HepG2 (cell line): ENCODE measurements at regions not wholly inside any gene's neighbourhood (a gene's known extent, or its start where the extent isn't known, plus 50 kb on each side); places are given as distances from the start of the nearest gene placed in this dataset.

Source experiments
- ATAC-seq: fragments of 200-7000 bp; cut with Tn5 transposase; 3 replicates; pipeline ENCODE4 v1.9.1; 2020; ENCODE audit warnings: mild to moderate bottlenecking, moderate library complexity
- BruUV-seq: library from RNA; stranded (reverse); fragments of 400-500 nt; replicated peaks from 2 replicates; lab custom pipeline; 2021; lab: Mats Ljungman, UMichigan
- CTCF ChIA-PET: fragments of 300-600 bp; formaldehyde crosslinking; extraction: SDS; loops from one replicate; lab custom pipeline; 2021; ENCODE audit warnings: low total read pairs, inconsistent platforms, low intra/inter-chr PET ratio; lab: Yijun Ruan, JAX
- POLR2A ChIA-PET: fragments of 350-600 bp; sonication (Branson Sonifier 250); formaldehyde crosslinking; loops from one replicate; lab custom pipeline; 2020; ENCODE audit warnings: antibody characterized with exemption, inconsistent platforms; lab: Yijun Ruan, JAX
- DNase-seq: peaks from one replicate; pipeline ENCODE4 v3.0.0-alpha.2; 2015; ENCODE audit warnings: low spot score
- FAIRE-seq: peaks from 3 replicates; lab custom pipeline; 2011; peaks lifted over from hg19 to GRCh38; lab: Jason Lieb, UNC
- H2AFZ ChIP-seq: one replicate; pipeline ENCODE4 v1.6.1; 2011; ENCODE audit warnings: low read length, inconsistent platforms
- H3K27ac ChIP-seq: fragments of 300-600 bp; 3 replicates; pipeline ENCODE4 v1.8.0; 2011; ENCODE audit warnings: mixed run types, mild to moderate bottlenecking, mixed read lengths, low read length, inconsistent platforms; ENCODE audit not compliant: insufficient read depth; ENCODE audit errors: extremely low read length
- H3K27me3 ChIP-seq, 2 experiments: fragments of 200-600 bp in 1 of 2; 2 replicates in 1 of 2; 3 replicates in 1 of 2; pipeline versions ENCODE4 v1.6.0 to v1.8.0; 2011; ENCODE audit warnings: low read length in 2 of 2, mild to moderate bottlenecking in 2 of 2, moderate library complexity in 2 of 2, inconsistent platforms in 1 of 2; ENCODE audit not compliant: insufficient read depth in 2 of 2, control insufficient read depth in 1 of 2
- H3K36me3 ChIP-seq, 2 experiments: fragments of 200-600 bp in 1 of 2; replicated peaks in 1 of 2; 2 replicates in 1 of 2; 3 replicates in 1 of 2; pipeline versions ENCODE4 v1.5.1 to v1.8.0; 2011; ENCODE audit warnings: low read length in 2 of 2, inconsistent platforms in 1 of 2; ENCODE audit not compliant: insufficient read depth in 2 of 2, control insufficient read depth in 1 of 2
- H3K4me1 ChIP-seq: 2 replicates; pipeline ENCODE4 v1.5.1; 2012; ENCODE audit warnings: low read length, inconsistent platforms; ENCODE audit not compliant: insufficient read depth
- H3K4me2 ChIP-seq: 2 replicates; pipeline ENCODE4 v1.6.0; 2011; ENCODE audit warnings: low read depth, low read length, inconsistent platforms
- H3K4me3 ChIP-seq, 3 experiments: fragments of 200-600 bp in 1 of 3; sonication (generic), shearing (Covaris generic) in 1 of 3; replicated peaks in 1 of 3; 2 replicates each; pipeline ENCODE4 v1.5.1; 2011 to 2016; ENCODE audit warnings: low read length in 3 of 3, inconsistent platforms in 2 of 3, low read depth in 2 of 3, mild to moderate bottlenecking in 2 of 3, control low read depth in 1 of 3, mixed read lengths in 1 of 3; ENCODE audit not compliant: insufficient read depth in 1 of 3
- H3K79me2 ChIP-seq: one replicate; pipeline ENCODE4 v1.6.1; 2011; ENCODE audit warnings: low read length, inconsistent platforms; ENCODE audit not compliant: insufficient read depth
- H3K9ac ChIP-seq: 2 replicates; pipeline ENCODE4 v1.6.0; 2011; ENCODE audit warnings: mild to moderate bottlenecking, low read depth, low read length, inconsistent platforms; ENCODE audit not compliant: insufficient read depth
- H3K9me3 ChIP-seq: 2 replicates; pipeline ENCODE4 v1.5.1; 2012; ENCODE audit warnings: mild to moderate bottlenecking, low read length
- H4K20me1 ChIP-seq: 2 replicates; pipeline ENCODE4 v1.6.0; 2011; ENCODE audit warnings: inconsistent platforms, mild to moderate bottlenecking, low read length, moderate library complexity; ENCODE audit not compliant: insufficient read depth
- AHR ChIP-seq: IDR thresholded peaks from 2 replicates; pipeline ENCODE4 v1.6.1; 2018; ENCODE audit warnings: missing genetic modification reagents, missing compliant biosample characterization
- CEBPB ChIP-seq: IDR thresholded peaks from 2 replicates; pipeline ENCODE4 v1.6.1; 2011; ENCODE audit warnings: low read depth, low read length, improper control_type of control experiment, borderline replicate concordance
- EED ChIP-seq: sonication (generic); formaldehyde crosslinking; IDR thresholded peaks from 2 replicates; pipeline ENCODE4 v1.5.0; 2020; ENCODE audit warnings: mild to moderate bottlenecking, missing genetic modification reagents
- FIP1L1 ChIP-seq: fragments of 200-400 bp; formaldehyde crosslinking; IDR thresholded peaks from 2 replicates; pipeline ENCODE4 v1.6.1; 2018; ENCODE audit warnings: low read depth, mild to moderate bottlenecking, low read length, moderate library complexity, borderline replicate concordance; ENCODE audit not compliant: insufficient read depth
- HNF4G ChIP-seq, 2 experiments: sonication (generic) in 1 of 2; formaldehyde crosslinking in 1 of 2; IDR thresholded peaks; 2 replicates each; pipeline versions ENCODE4 v1.4.0 to v1.6.1; 2011 to 2020; ENCODE audit warnings: borderline replicate concordance in 2 of 2, low read depth in 2 of 2, mild to moderate bottlenecking in 2 of 2, low read length in 1 of 2, missing genetic modification reagents in 1 of 2, moderate library complexity in 1 of 2
- NFATC3 ChIP-seq: sonication (generic); formaldehyde crosslinking; IDR thresholded peaks from 2 replicates; pipeline ENCODE4 v1.5.1; 2020; ENCODE audit warnings: mild to moderate bottlenecking, missing genetic modification reagents
- POLR2A ChIP-seq, 2 experiments: IDR thresholded peaks; 2 replicates each; pipeline ENCODE4 v1.6.1; 2011; ENCODE audit warnings: low read depth in 2 of 2, low read length in 2 of 2, mild to moderate bottlenecking in 1 of 2, moderate library complexity in 1 of 2; ENCODE audit not compliant: insufficient read depth in 1 of 2
- SMAD1 ChIP-seq: sonication (generic); formaldehyde crosslinking; IDR thresholded peaks from 2 replicates; pipeline ENCODE4 v1.4.0; 2020; ENCODE audit warnings: missing genetic modification reagents, low read depth, mild to moderate bottlenecking, borderline replicate concordance
- U2AF1 ChIP-seq: fragments of 200-400 bp; formaldehyde crosslinking; optimal IDR thresholded peaks from 2 replicates; pipeline ENCODE3; 2017; ENCODE audit warnings: mild to moderate bottlenecking, low read depth, low read length
- ZNF430 ChIP-seq: sonication (generic); formaldehyde crosslinking; IDR thresholded peaks from 2 replicates; pipeline ENCODE4 v1.9.0; 2021; ENCODE audit warnings: mild to moderate bottlenecking, missing genetic modification reagents
- ZNF607 ChIP-seq: sonication (generic); formaldehyde crosslinking; IDR thresholded peaks from 2 replicates; pipeline ENCODE4 v1.5.1; 2020; ENCODE audit warnings: missing genetic modification reagents, mild to moderate bottlenecking, borderline replicate concordance
- ZNF7 ChIP-seq: IDR thresholded peaks from 2 replicates; pipeline ENCODE4 v1.6.1; 2016; ENCODE audit warnings: missing biosample characterization, missing genetic modification reagents
- ZNF746 ChIP-seq: sonication (generic); formaldehyde crosslinking; IDR thresholded peaks from 2 replicates; pipeline ENCODE4 v1.8.0; 2022; ENCODE audit warnings: mild to moderate bottlenecking, missing genetic modification reagents
- ZNF83 ChIP-seq: sonication (generic); formaldehyde crosslinking; IDR thresholded peaks from 2 replicates; pipeline ENCODE4 v1.4.0; 2020; ENCODE audit warnings: missing genetic modification reagents, mild to moderate bottlenecking, borderline replicate concordance
- WGBS: methylation state at CpG from one replicate; pipeline ENCODE4 v1.1.6; 2017; ENCODE audit warnings: low lambda C conversion rate; 5-methylcytosine and 5-hydroxymethylcytosine counted together
- in situ Hi-C: cut with HindIII; loops from 2 replicates; pipeline ENCODE4 v1.10.0; 2017; ENCODE audit warnings: low pct_unique_long_range_greater_than_20kb; ENCODE audit not compliant: extremely low pct_ligation_motif_present
- intact Hi-C: fragments of 100-400 bp; cut with micrococcal nuclease; formaldehyde crosslinking; loops from one replicate; pipeline ENCODE4 v1.10.0; 2022; ENCODE audit not compliant: unreplicated experiment
- TF ChIP-seq, protein P1 (sequence below): sonication (generic); formaldehyde crosslinking; IDR thresholded peaks from 2 replicates; pipeline ENCODE4 v1.5.0; 2020; ENCODE audit warnings: mild to moderate bottlenecking, missing genetic modification reagents, moderate library complexity
- TF ChIP-seq, protein P2 (sequence below): IDR thresholded peaks from 2 replicates; pipeline ENCODE4 v1.6.1; 2016; ENCODE audit warnings: missing compliant biosample characterization, missing genetic modification reagents, borderline replicate concordance
- TF ChIP-seq, protein P3 (sequence below): fragments of 450-650 bp; IDR thresholded peaks from 2 replicates; pipeline ENCODE4 v1.6.1; 2017

DNA sequence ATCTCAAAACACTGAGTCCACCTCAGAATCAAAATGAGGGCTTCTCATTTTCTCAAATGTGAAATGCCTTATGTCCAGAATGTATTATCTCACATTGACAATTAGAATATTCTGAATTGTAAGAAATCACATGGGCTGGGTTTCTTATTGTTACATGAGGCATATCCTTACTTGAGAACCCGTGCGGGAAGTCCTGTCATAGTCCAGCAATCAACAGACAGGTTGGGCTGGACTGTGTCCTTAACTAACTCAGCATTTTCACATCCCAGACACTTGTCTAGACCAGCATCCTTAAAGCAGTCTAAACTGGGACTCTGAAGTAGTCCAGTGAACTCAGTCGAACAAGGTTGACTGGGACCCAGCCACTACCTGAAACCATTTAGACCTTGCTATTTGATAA lies 267.6 kb downstream of the CETN3 start (continued):
- TF ChIP-seq, protein P1, sequence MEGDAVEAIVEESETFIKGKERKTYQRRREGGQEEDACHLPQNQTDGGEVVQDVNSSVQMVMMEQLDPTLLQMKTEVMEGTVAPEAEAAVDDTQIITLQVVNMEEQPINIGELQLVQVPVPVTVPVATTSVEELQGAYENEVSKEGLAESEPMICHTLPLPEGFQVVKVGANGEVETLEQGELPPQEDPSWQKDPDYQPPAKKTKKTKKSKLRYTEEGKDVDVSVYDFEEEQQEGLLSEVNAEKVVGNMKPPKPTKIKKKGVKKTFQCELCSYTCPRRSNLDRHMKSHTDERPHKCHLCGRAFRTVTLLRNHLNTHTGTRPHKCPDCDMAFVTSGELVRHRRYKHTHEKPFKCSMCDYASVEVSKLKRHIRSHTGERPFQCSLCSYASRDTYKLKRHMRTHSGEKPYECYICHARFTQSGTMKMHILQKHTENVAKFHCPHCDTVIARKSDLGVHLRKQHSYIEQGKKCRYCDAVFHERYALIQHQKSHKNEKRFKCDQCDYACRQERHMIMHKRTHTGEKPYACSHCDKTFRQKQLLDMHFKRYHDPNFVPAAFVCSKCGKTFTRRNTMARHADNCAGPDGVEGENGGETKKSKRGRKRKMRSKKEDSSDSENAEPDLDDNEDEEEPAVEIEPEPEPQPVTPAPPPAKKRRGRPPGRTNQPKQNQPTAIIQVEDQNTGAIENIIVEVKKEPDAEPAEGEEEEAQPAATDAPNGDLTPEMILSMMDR (CRISPR knock-in tag): no peak
- TF ChIP-seq CEBPB: no peak
- no peak for TF ChIP-seq FIP1L1
- no peak for TF ChIP-seq SMAD1
- TF ChIP-seq, protein P2, sequence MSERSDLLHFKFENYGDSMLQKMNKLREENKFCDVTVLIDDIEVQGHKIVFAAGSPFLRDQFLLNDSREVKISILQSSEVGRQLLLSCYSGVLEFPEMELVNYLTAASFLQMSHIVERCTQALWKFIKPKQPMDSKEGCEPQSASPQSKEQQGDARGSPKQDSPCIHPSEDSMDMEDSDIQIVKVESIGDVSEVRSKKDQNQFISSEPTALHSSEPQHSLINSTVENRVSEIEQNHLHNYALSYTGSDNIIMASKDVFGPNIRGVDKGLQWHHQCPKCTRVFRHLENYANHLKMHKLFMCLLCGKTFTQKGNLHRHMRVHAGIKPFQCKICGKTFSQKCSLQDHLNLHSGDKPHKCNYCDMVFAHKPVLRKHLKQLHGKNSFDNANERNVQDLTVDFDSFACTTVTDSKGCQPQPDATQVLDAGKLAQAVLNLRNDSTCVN: no peak

DNA sequence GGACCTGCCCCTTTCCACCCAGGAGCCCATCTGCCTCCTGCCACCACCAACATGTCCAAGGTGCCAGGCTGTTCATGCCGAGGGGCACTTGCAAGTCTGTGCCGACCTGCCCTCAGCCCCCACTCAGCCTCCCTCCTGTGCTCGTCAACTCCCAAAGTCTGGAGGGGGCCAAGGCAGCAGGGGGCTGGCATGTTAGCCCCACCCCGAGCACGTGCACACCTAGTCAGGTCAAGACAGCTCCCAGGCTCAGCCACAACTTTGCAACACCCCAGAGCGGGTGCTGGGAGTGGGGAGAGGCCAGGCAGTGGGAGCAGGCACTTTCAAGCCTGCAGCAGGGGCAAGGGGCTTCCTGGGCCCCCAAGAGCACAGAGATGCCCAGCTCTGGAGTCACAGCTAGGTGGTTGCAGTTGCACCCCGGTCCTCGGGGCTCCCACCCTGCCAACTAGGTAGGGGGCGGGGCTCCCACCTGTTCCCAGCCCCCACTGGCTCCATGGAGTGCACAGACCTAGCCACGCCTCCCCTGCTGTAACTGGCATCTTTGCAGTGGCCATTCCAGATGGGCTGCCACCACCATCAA lies 272.5 kb downstream of the CETN3 start:
- ATAC-seq: no peak
- no TSS peak for BruUV-seq
- Histone ChIP-seq H3K9ac (no peak overlapping the region), H3K4me3 (no peak overlapping the region), H3K4me1 (no peaks in the 10 kb centered on the region), H3K9me3 (no peaks in the 10 kb centered on the region), H3K36me3 (no peaks in the 10 kb centered on the region), H2AFZ (no peak overlapping the region), H3K27me3 (no peaks in the 10 kb centered on the region; a peak in 1 of 5 replicates), H3K27ac (no peak overlapping the region), H4K20me1 (no peaks in the 10 kb centered on the region), H3K4me2 (no peak overlapping the region), H3K79me2 (no peaks in the 10 kb centered on the region)
- no peak for DNase-seq
- intact Hi-C loops (loop anchor here (1.0 to 2.0 kb wide), 3 partner anchors 128 to 646 kb away; no protein-coding TSS in a partner anchor), in situ Hi-C loops (loop anchor here (10.0 kb wide), 2 partner anchors 128 to 248 kb away; no protein-coding TSS in a partner anchor)
- 0% methylated on average over 1 of the region's 10 CpGs for WGBS
- no peak for FAIRE-seq
- ChIA-PET POLR2A (no interaction called here), CTCF (interaction anchor here (1.9 kb wide), 1 partner anchor 128 kb away, joined by 6 read pairs; no protein-coding TSS in a partner anchor)
- TF ChIP-seq U2AF1 (no peak), EED (no peak), POLR2A (IDR thresholded peaks at IDR 0.05; ENCODE audit: insufficient read depth in 1 of 2, low read depth in 2 of 2, low read length in 2 of 2) (no peak), AHR (CRISPR knock-in tag) (no peak), ZNF83 (CRISPR knock-in tag) (no peak), NFATC3 (CRISPR knock-in tag) (no peak), ZNF746 (CRISPR knock-in tag) (no peak), ZNF430 (CRISPR knock-in tag) (no peak), ZNF607 (no peak), HNF4G (IDR thresholded peaks at IDR 0.05; ENCODE audit: borderline replicate concordance, low read depth, low read length) (no peak), HNF4G (CRISPR knock-in tag; IDR thresholded peaks at IDR 0.05; ENCODE audit: borderline replicate concordance, low read depth) (no peak), ZNF7 (CRISPR knock-in tag) (no peak)
- TF ChIP-seq, protein P3, sequence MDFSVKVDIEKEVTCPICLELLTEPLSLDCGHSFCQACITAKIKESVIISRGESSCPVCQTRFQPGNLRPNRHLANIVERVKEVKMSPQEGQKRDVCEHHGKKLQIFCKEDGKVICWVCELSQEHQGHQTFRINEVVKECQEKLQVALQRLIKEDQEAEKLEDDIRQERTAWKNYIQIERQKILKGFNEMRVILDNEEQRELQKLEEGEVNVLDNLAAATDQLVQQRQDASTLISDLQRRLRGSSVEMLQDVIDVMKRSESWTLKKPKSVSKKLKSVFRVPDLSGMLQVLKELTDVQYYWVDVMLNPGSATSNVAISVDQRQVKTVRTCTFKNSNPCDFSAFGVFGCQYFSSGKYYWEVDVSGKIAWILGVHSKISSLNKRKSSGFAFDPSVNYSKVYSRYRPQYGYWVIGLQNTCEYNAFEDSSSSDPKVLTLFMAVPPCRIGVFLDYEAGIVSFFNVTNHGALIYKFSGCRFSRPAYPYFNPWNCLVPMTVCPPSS: no peak
